Loucy (cell line): ENCODE measurements at regions not wholly inside any gene's neighbourhood (a gene's known extent, or its start where the extent isn't known, plus 50 kb on each side); places are given as distances from the start of the nearest gene placed in this dataset.

Experiments
- H2AFZ ChIP-seq: fragments of 200-600 bp; sonication (generic); 2 replicates; pipeline ENCODE4 v1.6.0; 2016; ENCODE audit warnings: antibody characterized with exemption, mild to moderate bottlenecking, low read length, moderate library complexity
- H3F3A ChIP-seq: fragments of 200-600 bp; 2 replicates; pipeline ENCODE4 v1.6.0; 2016; ENCODE audit warnings: antibody characterized with exemption, low read depth, mild to moderate bottlenecking
- H3K27me3 ChIP-seq: fragments of 200-600 bp; sonication (generic); 2 replicates; pipeline ENCODE4 v1.6.1; 2014; ENCODE audit warnings: low read length, mild to moderate bottlenecking; ENCODE audit not compliant: insufficient read depth, poor library complexity, severe bottlenecking
- H3K36me3 ChIP-seq: fragments of 200-600 bp; sonication (generic); 2 replicates; pipeline ENCODE4 v1.6.1; 2016; ENCODE audit warnings: low read length; ENCODE audit not compliant: insufficient read depth
- H3K4me1 ChIP-seq: fragments of 200-600 bp; sonication (generic); 2 replicates; pipeline ENCODE4 v1.5.1; 2014; ENCODE audit warnings: low read length, mild to moderate bottlenecking; ENCODE audit not compliant: insufficient read depth, poor library complexity, severe bottlenecking
- H3K4me2 ChIP-seq: fragments of 200-600 bp; sonication (generic); 2 replicates; pipeline ENCODE4 v1.6.0; 2014; ENCODE audit warnings: antibody characterized with exemption, low read length, low read depth, mild to moderate bottlenecking; ENCODE audit not compliant: poor library complexity, severe bottlenecking
- H3K4me3 ChIP-seq: fragments of 200-600 bp; sonication (generic); 2 replicates; pipeline ENCODE4 v1.5.1; 2014; ENCODE audit warnings: low read length, mild to moderate bottlenecking, mixed read lengths; ENCODE audit not compliant: poor library complexity, severe bottlenecking
- H3K79me2 ChIP-seq: fragments of 200-600 bp; sonication (generic); 2 replicates; pipeline ENCODE4 v1.6.1; 2014; ENCODE audit warnings: low read length; ENCODE audit not compliant: insufficient read depth
- H3K9ac ChIP-seq: fragments of 200-600 bp; sonication (generic); 2 replicates; pipeline ENCODE4 v1.6.0; 2014; ENCODE audit warnings: mild to moderate bottlenecking, low read depth, low read length, moderate library complexity; ENCODE audit not compliant: poor library complexity, severe bottlenecking
- H3K9me2 ChIP-seq: fragments of 200-600 bp; sonication (generic); replicated peaks from 2 replicates; pipeline ENCODE4 v1.6.1; 2016; ENCODE audit warnings: low read depth, low read length, mixed read lengths
- H3K9me3 ChIP-seq: fragments of 200-600 bp; sonication (generic); 2 replicates; pipeline ENCODE4 v1.6.1; 2014; ENCODE audit warnings: mild to moderate bottlenecking, antibody characterized with exemption, low read length, low read depth; ENCODE audit not compliant: insufficient read depth
- H4K20me1 ChIP-seq: fragments of 200-600 bp; sonication (generic); 2 replicates; pipeline ENCODE4 v1.6.0; 2014; ENCODE audit warnings: antibody characterized with exemption, low read length, mild to moderate bottlenecking; ENCODE audit not compliant: insufficient read depth, poor library complexity, severe bottlenecking
- EZH2phosphoT487 ChIP-seq: fragments of 200-600 bp; IDR thresholded peaks from 2 replicates; pipeline ENCODE4 v1.6.1; 2018; ENCODE audit warnings: antibody characterized with exemption, mild to moderate bottlenecking, moderate library complexity, borderline replicate concordance
- TF ChIP-seq, protein P1 (sequence below): fragments of 200-600 bp; sonication (generic); conservative IDR thresholded peaks from 2 replicates; pipeline ENCODE4 v1.5.1; 2014; ENCODE audit warnings: mild to moderate bottlenecking, antibody characterized with exemption, low read length

DNA sequence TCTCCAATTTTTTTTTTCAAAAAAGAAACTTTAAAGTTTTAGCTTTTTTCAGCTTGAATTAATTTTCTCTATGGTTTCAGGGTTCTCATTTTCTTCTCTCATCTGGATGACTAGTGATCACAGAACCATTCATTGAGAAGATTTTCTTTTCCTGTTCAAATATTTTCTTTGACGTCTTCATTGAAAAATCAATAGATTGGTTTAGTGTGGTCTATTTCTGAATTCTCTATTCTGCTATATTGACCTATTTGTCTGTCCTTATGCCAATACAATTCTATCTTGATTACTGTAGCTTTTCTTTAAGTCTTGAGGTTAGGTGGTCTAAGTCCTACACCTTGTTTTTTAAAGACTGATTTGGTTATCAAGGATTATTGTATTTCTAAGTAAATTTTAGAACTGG is 150.2 kb upstream of the MAN1A1 start:
- Histone ChIP-seq H3K9me2 (no peaks in the 10 kb centered on the region), H3K27me3 (no peaks in the 10 kb centered on the region), H3F3A (no peaks in the 10 kb centered on the region), H2AFZ (no peak overlapping the region), H4K20me1 (no peaks in the 10 kb centered on the region), H3K9ac (no peak overlapping the region), H3K79me2 (no peaks in the 10 kb centered on the region), H3K4me2 (no peak overlapping the region), H3K4me3 (no peak overlapping the region), H3K36me3 (no peaks in the 10 kb centered on the region), H3K4me1 (no peaks in the 10 kb centered on the region), H3K9me3 (no peaks in the 10 kb centered on the region)
- no peak for TF ChIP-seq EZH2phosphoT487
- TF ChIP-seq, protein P1, sequence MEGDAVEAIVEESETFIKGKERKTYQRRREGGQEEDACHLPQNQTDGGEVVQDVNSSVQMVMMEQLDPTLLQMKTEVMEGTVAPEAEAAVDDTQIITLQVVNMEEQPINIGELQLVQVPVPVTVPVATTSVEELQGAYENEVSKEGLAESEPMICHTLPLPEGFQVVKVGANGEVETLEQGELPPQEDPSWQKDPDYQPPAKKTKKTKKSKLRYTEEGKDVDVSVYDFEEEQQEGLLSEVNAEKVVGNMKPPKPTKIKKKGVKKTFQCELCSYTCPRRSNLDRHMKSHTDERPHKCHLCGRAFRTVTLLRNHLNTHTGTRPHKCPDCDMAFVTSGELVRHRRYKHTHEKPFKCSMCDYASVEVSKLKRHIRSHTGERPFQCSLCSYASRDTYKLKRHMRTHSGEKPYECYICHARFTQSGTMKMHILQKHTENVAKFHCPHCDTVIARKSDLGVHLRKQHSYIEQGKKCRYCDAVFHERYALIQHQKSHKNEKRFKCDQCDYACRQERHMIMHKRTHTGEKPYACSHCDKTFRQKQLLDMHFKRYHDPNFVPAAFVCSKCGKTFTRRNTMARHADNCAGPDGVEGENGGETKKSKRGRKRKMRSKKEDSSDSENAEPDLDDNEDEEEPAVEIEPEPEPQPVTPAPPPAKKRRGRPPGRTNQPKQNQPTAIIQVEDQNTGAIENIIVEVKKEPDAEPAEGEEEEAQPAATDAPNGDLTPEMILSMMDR: no peak

DNA sequence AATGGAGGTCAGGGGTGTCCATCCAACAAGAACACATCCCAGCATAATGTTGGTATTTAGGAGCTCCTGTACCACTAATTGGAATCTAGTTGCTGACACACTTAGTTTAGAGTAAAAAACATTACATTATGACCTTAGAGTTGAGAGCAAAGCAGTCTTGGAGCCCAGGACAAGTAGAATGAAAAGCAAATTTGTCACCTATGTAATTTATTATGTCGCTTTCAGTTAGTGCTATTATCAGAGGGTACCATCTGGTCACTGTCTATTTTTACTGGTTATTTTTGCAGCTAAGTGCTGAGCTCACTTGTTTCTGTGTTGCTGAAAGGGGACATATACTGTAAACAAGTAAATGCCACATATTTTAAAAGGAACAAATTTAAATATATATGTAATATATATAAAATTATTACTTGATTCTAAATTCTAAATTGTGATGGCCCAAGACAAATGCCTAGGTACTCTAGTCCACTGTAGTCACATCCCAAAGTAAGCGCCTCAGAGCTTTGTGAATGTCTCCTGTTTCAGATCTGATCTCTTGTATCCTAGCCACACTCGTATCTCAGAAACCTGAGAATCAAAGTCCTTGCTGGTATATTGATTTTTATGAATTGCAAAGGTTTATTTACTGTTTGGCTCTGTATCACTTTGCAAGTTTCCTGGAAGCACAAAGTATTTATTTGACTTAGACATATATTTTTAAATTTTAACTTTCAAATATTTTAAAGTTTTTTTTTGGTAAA is 148.6 kb upstream of the MAN1A1 start:
- Histone ChIP-seq H3K9me2 (no peaks in the 10 kb centered on the region), H3K9ac (no peak overlapping the region), H3K4me1 (no peaks in the 10 kb centered on the region), H3K27me3 (no peaks in the 10 kb centered on the region), H3K9me3 (no peaks in the 10 kb centered on the region), H4K20me1 (no peaks in the 10 kb centered on the region), H3K79me2 (no peaks in the 10 kb centered on the region), H3K4me3 (no peak overlapping the region), H3K36me3 (no peaks in the 10 kb centered on the region), H3K4me2 (no peak overlapping the region), H2AFZ (no peak overlapping the region), H3F3A (no peaks in the 10 kb centered on the region)
- no peak for TF ChIP-seq EZH2phosphoT487
- TF ChIP-seq, protein P1: no peak

DNA sequence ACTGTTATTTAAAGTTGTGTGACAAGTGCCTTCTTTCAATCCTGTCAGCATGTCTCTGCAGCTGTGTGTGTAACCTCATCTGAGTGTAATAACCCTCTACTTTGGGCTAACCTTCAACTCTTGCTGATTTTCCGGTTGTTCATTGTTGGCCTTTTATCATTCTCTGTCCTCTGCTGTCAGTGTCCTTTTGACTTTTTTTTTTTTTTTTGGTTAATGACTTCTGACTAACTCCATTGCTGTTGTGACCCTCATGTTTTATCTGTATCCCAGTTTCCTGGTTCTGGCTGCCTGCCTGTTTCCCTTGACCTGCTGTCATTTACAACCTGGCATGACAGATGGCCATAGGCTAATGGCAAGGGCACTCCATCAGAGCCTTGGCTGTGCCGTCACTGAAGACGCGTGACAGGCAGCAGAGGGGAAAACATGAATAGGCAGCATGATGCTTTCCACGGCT is 145.7 kb upstream of the MAN1A1 start:
- H3K4me3 ChIP-seq: no peak overlapping the region
- no peaks in the 10 kb centered on the region for H4K20me1 ChIP-seq
- H3K9me3 ChIP-seq: no peaks in the 10 kb centered on the region
- no peaks in the 10 kb centered on the region for H3K79me2 ChIP-seq
- H3K36me3 ChIP-seq: no peaks in the 10 kb centered on the region
- no peaks in the 10 kb centered on the region for H3K27me3 ChIP-seq
- H3K9me2 ChIP-seq: no peaks in the 10 kb centered on the region
- no peak overlapping the region for H3K9ac ChIP-seq
- no peak overlapping the region for H3K4me2 ChIP-seq
- H2AFZ ChIP-seq: no peak overlapping the region
- no peaks in the 10 kb centered on the region for H3F3A ChIP-seq
- TF ChIP-seq EZH2phosphoT487: no peak
- TF ChIP-seq, protein P1: no peak
- no peaks in the 10 kb centered on the region for H3K4me1 ChIP-seq
